ENCODE measurements at regions not wholly inside any gene's neighbourhood (a gene's known extent, or its start where the extent isn't known, plus 50 kb on each side); places are given as distances from the start of the nearest gene placed in this dataset.

DNA sequence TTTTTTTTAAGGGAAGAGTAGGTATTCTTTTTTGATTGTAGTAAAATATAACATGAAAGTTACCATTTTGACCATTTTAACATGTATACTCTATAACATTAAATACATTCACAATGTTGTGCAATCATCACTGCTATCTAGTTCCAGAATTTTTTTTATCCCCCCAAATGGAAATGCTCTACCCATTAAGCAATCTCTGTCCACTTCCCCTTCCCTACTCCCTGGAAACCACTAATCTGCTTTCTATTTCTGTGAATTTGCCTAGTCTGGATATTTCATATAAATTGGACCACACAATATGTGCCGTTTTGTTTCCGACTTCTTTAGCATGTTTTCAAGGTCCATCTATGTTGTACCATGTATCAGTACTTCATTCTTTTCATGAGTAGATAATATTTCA lies 429.5 kb downstream of the TLE1 start:
- peaks cover 0 to 3% (median 0%) of the 10 kb centered on the region in 9 donors for H3K27me3 ChIP-seq
- no peaks in the 10 kb centered on the region for H3K36me3 ChIP-seq
- WGBS, 4 donors = 87 to 93% (median 91%) methylated on average over 2 of the region's 2 CpGs
- H3K4me3 ChIP-seq = no peak overlapping the region
- peaks cover 0 to 17% (median 0%) of the 10 kb centered on the region in 12 donors for H3K9me3 ChIP-seq
- no peak for ATAC-seq
- peaks cover 0 to 15% (median 0%) of the 10 kb centered on the region in 12 donors for H3K4me1 ChIP-seq
- H3K27ac ChIP-seq = no peak overlapping the region
- intact Hi-C loops (cut with DNase I) = no loop called here
- DNase-seq = no peak
- no peak for TF ChIP-seq POLR2A (IDR thresholded peaks at IDR 0.05)
- TF ChIP-seq, protein P1, sequence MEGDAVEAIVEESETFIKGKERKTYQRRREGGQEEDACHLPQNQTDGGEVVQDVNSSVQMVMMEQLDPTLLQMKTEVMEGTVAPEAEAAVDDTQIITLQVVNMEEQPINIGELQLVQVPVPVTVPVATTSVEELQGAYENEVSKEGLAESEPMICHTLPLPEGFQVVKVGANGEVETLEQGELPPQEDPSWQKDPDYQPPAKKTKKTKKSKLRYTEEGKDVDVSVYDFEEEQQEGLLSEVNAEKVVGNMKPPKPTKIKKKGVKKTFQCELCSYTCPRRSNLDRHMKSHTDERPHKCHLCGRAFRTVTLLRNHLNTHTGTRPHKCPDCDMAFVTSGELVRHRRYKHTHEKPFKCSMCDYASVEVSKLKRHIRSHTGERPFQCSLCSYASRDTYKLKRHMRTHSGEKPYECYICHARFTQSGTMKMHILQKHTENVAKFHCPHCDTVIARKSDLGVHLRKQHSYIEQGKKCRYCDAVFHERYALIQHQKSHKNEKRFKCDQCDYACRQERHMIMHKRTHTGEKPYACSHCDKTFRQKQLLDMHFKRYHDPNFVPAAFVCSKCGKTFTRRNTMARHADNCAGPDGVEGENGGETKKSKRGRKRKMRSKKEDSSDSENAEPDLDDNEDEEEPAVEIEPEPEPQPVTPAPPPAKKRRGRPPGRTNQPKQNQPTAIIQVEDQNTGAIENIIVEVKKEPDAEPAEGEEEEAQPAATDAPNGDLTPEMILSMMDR (IDR thresholded peaks at IDR 0.05) = no peak

DNA sequence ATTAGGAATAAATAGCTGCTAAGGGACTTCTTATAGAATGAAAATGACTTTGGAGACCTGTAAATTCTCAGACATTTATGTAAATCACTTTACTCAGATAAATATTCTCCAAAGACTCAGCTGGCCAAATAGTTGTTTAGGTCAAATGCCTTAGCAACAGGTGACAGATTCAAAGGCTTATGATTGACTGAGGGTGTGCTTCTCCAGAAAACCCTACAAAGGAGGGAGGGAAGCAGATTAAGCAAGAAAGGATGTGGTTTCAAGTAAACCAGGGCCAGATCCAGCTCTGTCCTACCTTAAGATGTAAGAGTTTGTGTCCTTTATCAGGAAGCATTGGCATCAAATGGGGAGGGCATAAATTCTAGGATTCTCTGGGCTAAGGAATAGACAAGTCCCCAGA lies 433.0 kb downstream of the TLE1 start:
- ATAC-seq (no peak), DNase-seq (no peak)
- Histone ChIP-seq H3K4me3 (no peak overlapping the region), H3K27ac (no peak overlapping the region), H3K27me3 (peaks cover 0 to 3% (median 0%) of the 10 kb centered on the region in 9 donors), H3K9me3 (peaks cover 0 to 9% (median 0%) of the 10 kb centered on the region in 12 donors), H3K36me3 (no peaks in the 10 kb centered on the region), H3K4me1 (no peaks in the 10 kb centered on the region)
- intact Hi-C loops (cut with DNase I) = no loop called here
- TF ChIP-seq POLR2A (IDR thresholded peaks at IDR 0.05) = no peak
- TF ChIP-seq, protein P1 (IDR thresholded peaks at IDR 0.05) = no peak

DNA sequence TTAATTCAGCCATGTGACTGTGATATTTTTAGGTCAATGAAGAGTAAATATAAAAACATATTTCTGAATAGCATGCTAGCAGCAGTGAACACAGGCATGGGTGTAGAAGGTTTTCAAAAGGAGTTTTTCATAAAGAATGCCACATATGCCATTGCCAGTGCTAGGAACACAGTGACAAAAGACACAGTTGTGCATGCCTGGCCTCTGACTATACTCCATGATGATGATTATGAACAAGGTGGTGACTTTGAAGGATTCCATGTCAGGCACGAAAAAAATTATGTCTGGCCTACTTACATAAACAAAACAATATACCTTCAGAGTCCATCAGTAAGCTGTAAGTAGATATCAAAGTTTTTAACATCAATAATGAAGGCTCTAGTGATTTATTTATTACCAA lies 438.7 kb downstream of the TLE1 start:
- intact Hi-C loops (cut with DNase I) = no loop called here
- ATAC-seq = no peak

DNA sequence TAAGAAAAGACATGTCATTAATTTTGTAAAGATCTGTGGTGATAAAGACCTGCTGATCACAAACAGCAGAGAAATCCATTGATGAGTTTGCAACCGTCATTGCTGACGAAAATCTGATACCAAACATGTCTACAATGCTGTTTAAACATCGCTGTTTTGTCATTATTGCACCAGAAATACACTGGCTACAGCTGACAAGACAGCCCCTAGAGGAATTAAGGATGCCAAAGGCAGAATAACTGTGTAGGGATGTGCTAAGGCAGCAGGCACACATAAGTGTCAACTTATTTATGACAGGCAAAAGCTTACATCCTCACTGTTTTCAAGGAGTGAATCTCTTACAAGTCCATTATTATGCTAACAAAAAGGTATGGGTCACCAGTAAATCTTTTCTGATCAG lies 439.3 kb downstream of the TLE1 start:
- Histone ChIP-seq H3K4me1 (no peaks in the 10 kb centered on the region), H3K27ac (no peak overlapping the region), H3K4me3 (no peak overlapping the region), H3K36me3 (no peaks in the 10 kb centered on the region), H3K9me3 (peaks cover 0 to 16% (median 0%) of the 10 kb centered on the region in 12 donors), H3K27me3 (no peaks in the 10 kb centered on the region)
- DNase-seq (no peak), ATAC-seq (no peak)
- WGBS, 4 donors = 76 to 83% (median 79%) methylated on average over 3 of the region's 3 CpGs
- intact Hi-C loops (cut with DNase I) = no loop called here
- TF ChIP-seq, protein P1 (IDR thresholded peaks at IDR 0.05) = no peak
- no peak for TF ChIP-seq POLR2A (IDR thresholded peaks at IDR 0.05)

More for the DNA sequence above, 438.7 kb downstream of the TLE1 start:
- H3K9me3 ChIP-seq = peaks cover 0 to 16% (median 0%) of the 10 kb centered on the region in 12 donors
- no peaks in the 10 kb centered on the region for H3K27me3 ChIP-seq
- H3K4me1 ChIP-seq = no peaks in the 10 kb centered on the region
- DNase-seq = no peak
- no peak for TF ChIP-seq POLR2A (IDR thresholded peaks at IDR 0.05)
- TF ChIP-seq, protein P1 (IDR thresholded peaks at IDR 0.05) = no peak
- H3K4me3 ChIP-seq = no peak overlapping the region
- WGBS, 4 donors = 50 to 72% (median 66%) methylated on average over 1 of the region's 1 CpG
- no peaks in the 10 kb centered on the region for H3K36me3 ChIP-seq
- no peak overlapping the region for H3K27ac ChIP-seq
